SK-N-SH (cell line): ENCODE measurements at regions not wholly inside any gene's neighbourhood (a gene's known extent, or its start where the extent isn't known, plus 50 kb on each side); places are given as distances from the start of the nearest gene placed in this dataset.

Experiments
- CTCF ChIA-PET: fragments of 300-600, 350-600 bp; formaldehyde crosslinking; extraction: SDS; loops from one replicate; lab custom pipeline; 2021; lab: Yijun Ruan, JAX
- POLR2A ChIA-PET: fragments of 350-600 bp; sonication (Branson Sonifier 250); formaldehyde crosslinking; extraction: SDS; loops from one replicate; lab custom pipeline; 2020; ENCODE audit warnings: antibody characterized with exemption, inconsistent platforms; lab: Yijun Ruan, JAX
- DNase-seq: peaks from one replicate; pipeline ENCODE4 v3.0.0; 2012
- H2AFZ ChIP-seq: fragments of 200-600 bp; sonication (generic); 2 replicates; pipeline ENCODE4 v1.8.1; 2016; ENCODE audit warnings: antibody characterized with exemption, mild to moderate bottlenecking, low read depth
- H3F3A ChIP-seq: fragments of 200-600 bp; sonication (generic); replicated peaks from 2 replicates; pipeline ENCODE3; 2016; ENCODE audit warnings: antibody characterized with exemption, mild to moderate bottlenecking; ENCODE audit not compliant: insufficient read depth
- H3K27ac ChIP-seq, 2 experiments: fragments of 200-500 bp in 1 of 2; fragments of 200-600 bp in 1 of 2; sonication (Bioruptor generic) in 1 of 2; sonication (generic), shearing (Covaris generic) in 1 of 2; 2 replicates each; pipeline versions ENCODE4 v1.5.1 to v1.6.1; 2014 to 2016; ENCODE audit warnings: low read depth in 2 of 2, inconsistent platforms in 1 of 2, low read length in 1 of 2, mild to moderate bottlenecking in 1 of 2, mixed read lengths in 1 of 2
- H3K27me3 ChIP-seq: fragments of 200-600 bp; sonication (generic), shearing (Covaris generic); 2 replicates; pipeline ENCODE4 v1.6.1; 2016; ENCODE audit warnings: mixed run types; ENCODE audit not compliant: insufficient read depth
- H3K36me3 ChIP-seq, 2 experiments: fragments of 200-500 bp in 1 of 2; fragments of 200-600 bp in 1 of 2; sonication (Bioruptor generic) in 1 of 2; sonication (generic) in 1 of 2; replicated peaks in 1 of 2; 2 replicates each; pipeline versions ENCODE3 to v1.5.1; 2014 to 2016; ENCODE audit warnings: low read length in 1 of 2, mild to moderate bottlenecking in 1 of 2; ENCODE audit not compliant: insufficient read depth in 2 of 2, control insufficient read depth in 1 of 2
- H3K4me1 ChIP-seq, 2 experiments: fragments of 200-500 bp in 1 of 2; fragments of 200-600 bp in 1 of 2; sonication (Bioruptor generic) in 1 of 2; sonication (generic), shearing (Covaris generic) in 1 of 2; 2 replicates each; pipeline versions ENCODE4 v1.5.1 to v1.6.1; 2014 to 2016; ENCODE audit warnings: low read depth in 1 of 2, low read length in 1 of 2, mixed run types in 1 of 2; ENCODE audit not compliant: insufficient read depth in 2 of 2, control insufficient read depth in 1 of 2
- H3K4me2 ChIP-seq: fragments of 200-600 bp; sonication (generic), shearing (Covaris generic); 2 replicates; pipeline ENCODE4 v1.6.1; 2017; ENCODE audit warnings: mixed run types
- H3K4me3 ChIP-seq, 2 experiments: fragments of 200-500 bp in 1 of 2; fragments of 200-600 bp in 1 of 2; sonication (Bioruptor generic) in 1 of 2; sonication (generic), shearing (Covaris generic) in 1 of 2; 2 replicates each; pipeline versions ENCODE4 v1.5.1 to v1.8.1; 2014 to 2016; ENCODE audit warnings: low read depth in 2 of 2, inconsistent platforms in 1 of 2, low read length in 1 of 2, mild to moderate bottlenecking in 1 of 2, mixed read lengths in 1 of 2, moderate library complexity in 1 of 2
- H3K79me2 ChIP-seq: fragments of 200-600 bp; sonication (generic); 2 replicates; pipeline ENCODE4 v1.8.1; 2017; ENCODE audit warnings: mild to moderate bottlenecking; ENCODE audit not compliant: insufficient read depth
- H3K9ac ChIP-seq: fragments of 200-600 bp; sonication (generic); 2 replicates; pipeline ENCODE4 v1.6.1; 2017; ENCODE audit warnings: mixed run types
- H3K9me2 ChIP-seq: fragments of 200-600 bp; sonication (generic); 2 replicates; pipeline ENCODE4 v1.6.1; 2017; ENCODE audit warnings: mixed run types
- H3K9me3 ChIP-seq: fragments of 200-600 bp; sonication (generic); 2 replicates; pipeline ENCODE4 v1.6.1; 2017; ENCODE audit warnings: mixed run types, mild to moderate bottlenecking, moderate library complexity
- H4K20me1 ChIP-seq: fragments of 200-600 bp; sonication (generic); 2 replicates; pipeline ENCODE4 v1.6.1; 2017; ENCODE audit warnings: mild to moderate bottlenecking, mixed run types; ENCODE audit not compliant: insufficient read depth
- CTCF ChIP-seq: fragments of 200-600 bp; sonication (generic); IDR thresholded peaks from 2 replicates; pipeline ENCODE4 v1.6.1; 2017; ENCODE audit warnings: antibody characterized with exemption, mild to moderate bottlenecking, moderate library complexity
- EP300 ChIP-seq, 2 experiments: IDR thresholded peaks; 2 replicates each; pipeline versions ENCODE4 v1.4.0 to v1.6.1; 2012; ENCODE audit warnings: borderline replicate concordance in 1 of 2, low read depth in 1 of 2, low read length in 1 of 2
- EZH2phosphoT487 ChIP-seq: fragments of 200-600 bp; sonication (generic); IDR thresholded peaks from 2 replicates; pipeline ENCODE4 v1.6.1; 2017; ENCODE audit warnings: low read depth, mixed run types, mild to moderate bottlenecking, antibody characterized with exemption, moderate library complexity, borderline replicate concordance
- FOXM1 ChIP-seq: IDR thresholded peaks from 2 replicates; pipeline ENCODE4 v1.4.0; 2012; ENCODE audit warnings: low read depth, mild to moderate bottlenecking
- GATA2 ChIP-seq: sonication (generic); formaldehyde crosslinking; IDR thresholded peaks from 2 replicates; pipeline ENCODE4 v1.5.0; 2020; ENCODE audit warnings: mild to moderate bottlenecking, missing genetic modification reagents
- JUND ChIP-seq: IDR thresholded peaks from 2 replicates; pipeline ENCODE4 v1.4.0; 2012
- NFIC ChIP-seq: IDR thresholded peaks from 2 replicates; pipeline ENCODE4 v1.4.0; 2012; ENCODE audit warnings: borderline replicate concordance
- PBX3 ChIP-seq: IDR thresholded peaks from 2 replicates; pipeline ENCODE4; 2012
- RAD21 ChIP-seq: IDR thresholded peaks from 2 replicates; pipeline ENCODE4 v1.6.1; 2012; ENCODE audit warnings: mild to moderate bottlenecking, low read length
- RFX5 ChIP-seq: IDR thresholded peaks from 2 replicates; pipeline ENCODE4 v1.6.1; 2012; ENCODE audit warnings: mild to moderate bottlenecking, improper control_type of control experiment, low read length
- TAF1 ChIP-seq: IDR thresholded peaks from 2 replicates; pipeline ENCODE4 v1.6.1; 2012; ENCODE audit warnings: low read depth, mild to moderate bottlenecking, low read length, moderate library complexity, borderline replicate concordance
- TCF12 ChIP-seq: IDR thresholded peaks from 2 replicates; pipeline ENCODE4 v1.4.0; 2012
- TEAD4 ChIP-seq: IDR thresholded peaks from 2 replicates; pipeline ENCODE4 v1.4.0; 2012; ENCODE audit warnings: mild to moderate bottlenecking, borderline replicate concordance; ENCODE audit not compliant: insufficient read depth
- ZBTB33 ChIP-seq: IDR thresholded peaks from 2 replicates; pipeline ENCODE4 v1.4.0; 2012; ENCODE audit warnings: low read depth, borderline replicate concordance
- WGBS: methylation state at CpG from one replicate; pipeline ENCODE4 v1.1.6; 2017; ENCODE audit warnings: low lambda C conversion rate; 5-methylcytosine and 5-hydroxymethylcytosine counted together

GRCh38 chr1:86259390-86259789 is 102.8 kb upstream of the COL24A1 start (continued):
- TF ChIP-seq NFIC = no peak
- TF ChIP-seq FOXM1 = no peak
- TF ChIP-seq, all 33 proteins: peak for 0

- TF ChIP-seq EZH2phosphoT487 = no peak
- no peak for TF ChIP-seq CTCF
- TF ChIP-seq TEAD4 = no peak
- TF ChIP-seq EP300 (IDR thresholded peaks at IDR 0.05; ENCODE audit: borderline replicate concordance in 1 of 2, low read depth in 1 of 2, low read length in 1 of 2) = no peak
- no peak for TF ChIP-seq TCF12
- TF ChIP-seq PBX3 = no peak
- Histone ChIP-seq H3K9me3 (no peaks in the 10 kb centered on the region), H3K4me1 (no peaks in the 10 kb centered on the region), H3K79me2 (no peaks in the 10 kb centered on the region), H3K27me3 (no peaks in the 10 kb centered on the region), H3K9ac (no peak overlapping the region), H3K4me3 (no peak overlapping the region), H3K4me2 (no peak overlapping the region), H4K20me1 (no peaks in the 10 kb centered on the region), H3K9me2 (no peaks in the 10 kb centered on the region), H3K36me3 (no peaks in the 10 kb centered on the region), H2AFZ (no peak overlapping the region), H3K27ac (no peak overlapping the region), H3F3A (no peaks in the 10 kb centered on the region)
- WGBS = 0% methylated on average over 1 of the region's 1 CpG
- ChIA-PET CTCF (no interaction called here), POLR2A (no interaction called here)
- no peak for DNase-seq
Observed at GRCh38 chr1:86258101-86258500, 101.5 kb upstream of the COL24A1 start.

GRCh38 chr1:86247597-86248279 is 91.2 kb upstream of the COL24A1 start:
- POLR2A ChIA-PET = no interaction called here
- H3K9me2 ChIP-seq = no peaks in the 10 kb centered on the region
- H2AFZ ChIP-seq = no peak overlapping the region
- CTCF ChIA-PET = interaction anchor here (0.8 to 1.0 kb wide), 2 partner anchors 12 to 326 kb away, joined by 3 read pairs; no protein-coding TSS in a partner anchor
- TF ChIP-seq EZH2phosphoT487 (no peak), TEAD4 (no peak), TCF12 (no peak), GATA2 (CRISPR knock-in tag) (no peak), RAD21 (no peak), RFX5 (no peak), TAF1 (no peak), JUND (no peak), ZBTB33 (no peak)
- no peaks in the 10 kb centered on the region for H3K4me1 ChIP-seq
- H3F3A ChIP-seq = no peaks in the 10 kb centered on the region
- H3K4me3 ChIP-seq = no peak overlapping the region
- no peaks in the 10 kb centered on the region for H3K36me3 ChIP-seq
- no peaks in the 10 kb centered on the region for H4K20me1 ChIP-seq
- DNase-seq = no peak
- H3K9me3 ChIP-seq = no peaks in the 10 kb centered on the region
- 4% methylated on average over 6 of the region's 6 CpGs for WGBS
- H3K27ac ChIP-seq = no peak overlapping the region
- H3K79me2 ChIP-seq = no peaks in the 10 kb centered on the region
- H3K27me3 ChIP-seq = peaks cover 7% of the 10 kb centered on the region; the same call in 1 of the 2 replicates
- H3K9ac ChIP-seq = no peak overlapping the region
- peak overlapping the region; percentile 37 for H3K4me2 ChIP-seq
